ENCODE measurements at regions not wholly inside any gene's neighbourhood (a gene's known extent, or its start where the extent isn't known, plus 50 kb on each side); places are given as distances from the start of the nearest gene placed in this dataset.

- H3K27me3 Mint-ChIP-seq (ENCODE audit: insufficient read depth, unreplicated experiment) = peaks cover 3% of the 10 kb centered on the region
- POLR2A ChIA-PET = no interaction called here
- no peak overlapping the region for H3K27ac Mint-ChIP-seq (ENCODE audit: unreplicated experiment)
- no peaks in the 10 kb centered on the region for H3K9me3 Mint-ChIP-seq (ENCODE audit: unreplicated experiment)
- no peak for TF ChIP-seq CTCF (IDR thresholded peaks at IDR 0.05; ENCODE audit: insufficient read depth in 1 of 2, low read depth in 1 of 2, low read length in 1 of 2, severe bottlenecking in 1 of 2, unreplicated experiment in 1 of 2)
- Histone ChIP-seq H3K4me3 (ENCODE audit: low read depth, low read length) (no peak overlapping the region), H3K36me3 (ENCODE audit: control insufficient read depth, insufficient read depth, low read length) (no peaks in the 10 kb centered on the region), H3K4me1 (no peaks in the 10 kb centered on the region), H3K27me3 (replicated peaks; ENCODE audit: control insufficient read depth, insufficient read depth, low read length) (no peaks in the 10 kb centered on the region), H3K9me3 (no peaks in the 10 kb centered on the region)
- no peak overlapping the region for H3K4me3 Mint-ChIP-seq (ENCODE audit: unreplicated experiment)
- CTCF ChIA-PET = no interaction called here
- no TSS peak for BruUV-seq (replicated peaks)
- no peaks in the 10 kb centered on the region for H3K4me1 Mint-ChIP-seq (ENCODE audit: low read depth, unreplicated experiment)
- no peak for DNase-seq
- intact Hi-C loops (cut with micrococcal nuclease; ENCODE audit: unreplicated experiment) = no loop called here
- H3K36me3 Mint-ChIP-seq (ENCODE audit: insufficient read depth, unreplicated experiment) = no peaks in the 10 kb centered on the region
Measured at GRCh38 chr1:29811247-29811646, 574.9 kb downstream of the PTPRU start.

GRCh38 chr1:29810121-29811120 lies 574.1 kb downstream of the PTPRU start:
- Mint-ChIP-seq H3K27me3 (ENCODE audit: insufficient read depth, unreplicated experiment) (no peaks in the 10 kb centered on the region), H3K27ac (ENCODE audit: unreplicated experiment) (no peak overlapping the region), H3K36me3 (ENCODE audit: insufficient read depth, unreplicated experiment) (no peaks in the 10 kb centered on the region), H3K4me1 (ENCODE audit: low read depth, unreplicated experiment) (no peaks in the 10 kb centered on the region), H3K4me3 (ENCODE audit: unreplicated experiment) (no peak overlapping the region), H3K9me3 (ENCODE audit: unreplicated experiment) (no peaks in the 10 kb centered on the region)
- intact Hi-C loops (cut with micrococcal nuclease; ENCODE audit: unreplicated experiment) = no loop called here
- POLR2A ChIA-PET = no interaction called here
- DNase-seq = no peak
- no TSS peak for BruUV-seq (replicated peaks)
- Histone ChIP-seq H3K4me1 (no peaks in the 10 kb centered on the region), H3K36me3 (ENCODE audit: control insufficient read depth, insufficient read depth, low read length) (no peaks in the 10 kb centered on the region), H3K27me3 (replicated peaks; ENCODE audit: control insufficient read depth, insufficient read depth, low read length) (no peaks in the 10 kb centered on the region), H3K9me3 (no peaks in the 10 kb centered on the region), H3K4me3 (ENCODE audit: low read depth, low read length) (no peak overlapping the region)
- CTCF ChIA-PET = no interaction called here
- no peak for TF ChIP-seq CTCF (IDR thresholded peaks at IDR 0.05; ENCODE audit: insufficient read depth in 1 of 2, low read depth in 1 of 2, low read length in 1 of 2, severe bottlenecking in 1 of 2, unreplicated experiment in 1 of 2)

GRCh38 chr1:29809446-29810120 lies 573.3 kb downstream of the PTPRU start:
- no peak for DNase-seq
- Mint-ChIP-seq H3K27ac (ENCODE audit: unreplicated experiment) (no peak overlapping the region), H3K36me3 (ENCODE audit: insufficient read depth, unreplicated experiment) (no peaks in the 10 kb centered on the region), H3K27me3 (ENCODE audit: insufficient read depth, unreplicated experiment) (peaks cover under 1% of the 10 kb centered on the region), H3K9me3 (ENCODE audit: unreplicated experiment) (no peaks in the 10 kb centered on the region), H3K4me3 (ENCODE audit: unreplicated experiment) (no peak overlapping the region), H3K4me1 (ENCODE audit: low read depth, unreplicated experiment) (no peaks in the 10 kb centered on the region)
- ChIA-PET POLR2A (no interaction called here), CTCF (no interaction called here)
- no peak for TF ChIP-seq CTCF (IDR thresholded peaks at IDR 0.05; ENCODE audit: insufficient read depth in 1 of 2, low read depth in 1 of 2, low read length in 1 of 2, severe bottlenecking in 1 of 2, unreplicated experiment in 1 of 2)
- Histone ChIP-seq H3K27me3 (replicated peaks; ENCODE audit: control insufficient read depth, insufficient read depth, low read length) (no peaks in the 10 kb centered on the region), H3K9me3 (no peaks in the 10 kb centered on the region), H3K4me3 (ENCODE audit: low read depth, low read length) (no peak overlapping the region), H3K36me3 (ENCODE audit: control insufficient read depth, insufficient read depth, low read length) (no peaks in the 10 kb centered on the region), H3K4me1 (no peaks in the 10 kb centered on the region)
- intact Hi-C loops (cut with micrococcal nuclease; ENCODE audit: unreplicated experiment) = no loop called here
- BruUV-seq (replicated peaks) = no TSS peak
